ENCODE measurements at regions not wholly inside any gene's neighbourhood (a gene's known extent, or its start where the extent isn't known, plus 50 kb on each side); places are given as distances from the start of the nearest gene placed in this dataset.
A peak's percentile ranks its signal among the peaks of the same experiment; 100 is the strongest.

DNA sequence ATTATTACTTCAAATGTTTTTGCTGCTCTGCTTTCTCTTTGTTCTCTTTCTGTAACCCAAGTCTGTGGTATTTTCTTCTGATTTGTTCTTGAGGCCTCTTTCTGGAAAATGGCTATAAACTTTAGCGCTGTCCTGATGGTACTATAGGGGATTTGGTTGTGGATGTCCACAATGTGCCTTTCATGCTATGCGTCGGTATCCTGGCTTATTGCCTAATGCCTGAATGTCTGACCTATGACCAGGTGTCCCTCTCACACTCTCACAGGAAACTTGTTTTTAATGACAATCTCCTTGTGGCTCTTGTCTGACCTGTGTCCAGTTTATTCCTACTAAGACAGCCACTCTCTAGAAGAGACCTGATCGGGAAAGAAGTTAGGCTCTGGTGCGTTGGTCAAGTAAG, 222.4 kb upstream of the NR3C2 start:
- no peaks in the 10 kb centered on the region for H3K9me3 ChIP-seq (ENCODE audit: low read depth)
- TF ChIP-seq, protein P1, sequence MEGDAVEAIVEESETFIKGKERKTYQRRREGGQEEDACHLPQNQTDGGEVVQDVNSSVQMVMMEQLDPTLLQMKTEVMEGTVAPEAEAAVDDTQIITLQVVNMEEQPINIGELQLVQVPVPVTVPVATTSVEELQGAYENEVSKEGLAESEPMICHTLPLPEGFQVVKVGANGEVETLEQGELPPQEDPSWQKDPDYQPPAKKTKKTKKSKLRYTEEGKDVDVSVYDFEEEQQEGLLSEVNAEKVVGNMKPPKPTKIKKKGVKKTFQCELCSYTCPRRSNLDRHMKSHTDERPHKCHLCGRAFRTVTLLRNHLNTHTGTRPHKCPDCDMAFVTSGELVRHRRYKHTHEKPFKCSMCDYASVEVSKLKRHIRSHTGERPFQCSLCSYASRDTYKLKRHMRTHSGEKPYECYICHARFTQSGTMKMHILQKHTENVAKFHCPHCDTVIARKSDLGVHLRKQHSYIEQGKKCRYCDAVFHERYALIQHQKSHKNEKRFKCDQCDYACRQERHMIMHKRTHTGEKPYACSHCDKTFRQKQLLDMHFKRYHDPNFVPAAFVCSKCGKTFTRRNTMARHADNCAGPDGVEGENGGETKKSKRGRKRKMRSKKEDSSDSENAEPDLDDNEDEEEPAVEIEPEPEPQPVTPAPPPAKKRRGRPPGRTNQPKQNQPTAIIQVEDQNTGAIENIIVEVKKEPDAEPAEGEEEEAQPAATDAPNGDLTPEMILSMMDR (IDR thresholded peaks at IDR 0.05; ENCODE audit: low read depth, low read length) = no peak
- H3K4me1 ChIP-seq (ENCODE audit: low read depth) = no peaks in the 10 kb centered on the region
- no peak overlapping the region for H3K4me3 ChIP-seq
- no peaks in the 10 kb centered on the region for H3K27me3 ChIP-seq
- no peak for DNase-seq (ENCODE audit: low read depth in 1 of 2, low spot score in 1 of 2)
- no peaks in the 10 kb centered on the region for H3K36me3 ChIP-seq
- H3K27ac ChIP-seq = no peak overlapping the region

DNA sequence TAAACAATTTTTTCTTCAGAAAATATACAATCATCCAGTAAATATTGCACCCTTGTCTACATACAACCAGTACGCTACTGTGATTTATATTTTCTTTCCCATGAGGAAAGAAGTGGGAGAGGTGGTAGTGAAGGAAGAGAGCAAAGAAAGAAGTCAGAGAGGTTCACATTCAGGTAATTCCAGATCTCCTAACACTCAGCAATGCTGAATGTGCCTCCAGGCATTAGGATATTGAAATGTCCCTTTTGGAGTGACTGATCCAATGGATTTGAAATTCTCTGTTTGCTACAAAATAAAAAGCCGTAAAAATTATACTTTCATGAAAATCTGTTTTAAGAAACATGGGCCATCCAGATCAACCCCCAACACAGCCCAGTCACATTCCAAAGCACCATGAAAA, 211.9 kb upstream of the NR3C2 start:
- Histone ChIP-seq H3K4me1 (ENCODE audit: low read depth) (no peaks in the 10 kb centered on the region), H3K4me3 (no peak overlapping the region), H3K36me3 (no peaks in the 10 kb centered on the region), H3K27ac (no peak overlapping the region), H3K9me3 (ENCODE audit: low read depth) (no peaks in the 10 kb centered on the region), H3K27me3 (no peaks in the 10 kb centered on the region)
- no peak for DNase-seq (ENCODE audit: low read depth in 1 of 2, low spot score in 1 of 2)
- TF ChIP-seq, protein P1 (IDR thresholded peaks at IDR 0.05; ENCODE audit: low read depth, low read length) = no peak

DNA sequence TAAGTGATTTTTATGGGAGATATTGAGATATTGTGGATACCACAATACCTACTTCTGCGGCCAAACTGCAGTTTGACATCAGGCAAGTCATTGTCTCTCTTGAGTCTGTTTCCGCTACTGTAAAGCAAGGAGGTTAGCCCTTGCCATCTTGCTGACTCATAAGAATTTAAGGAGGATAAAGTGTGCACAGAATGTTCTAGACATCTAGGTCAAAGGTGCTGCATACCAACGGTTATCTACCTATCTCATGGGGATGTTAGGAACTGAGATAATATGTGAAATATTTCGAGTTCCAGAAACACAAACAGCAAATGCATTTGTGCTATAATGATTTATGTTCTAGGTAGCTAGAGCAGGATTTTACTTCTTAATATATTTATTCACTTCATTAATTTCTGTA, 211.5 kb upstream of the NR3C2 start:
- Histone ChIP-seq H3K27me3 (no peaks in the 10 kb centered on the region), H3K27ac (no peak overlapping the region), H3K4me1 (ENCODE audit: low read depth) (no peaks in the 10 kb centered on the region), H3K9me3 (ENCODE audit: low read depth) (no peaks in the 10 kb centered on the region), H3K4me3 (no peak overlapping the region), H3K36me3 (no peaks in the 10 kb centered on the region)
- no peak for DNase-seq (ENCODE audit: low read depth in 1 of 2, low spot score in 1 of 2)
- TF ChIP-seq, protein P1 (IDR thresholded peaks at IDR 0.05; ENCODE audit: low read depth, low read length) = no peak

DNA sequence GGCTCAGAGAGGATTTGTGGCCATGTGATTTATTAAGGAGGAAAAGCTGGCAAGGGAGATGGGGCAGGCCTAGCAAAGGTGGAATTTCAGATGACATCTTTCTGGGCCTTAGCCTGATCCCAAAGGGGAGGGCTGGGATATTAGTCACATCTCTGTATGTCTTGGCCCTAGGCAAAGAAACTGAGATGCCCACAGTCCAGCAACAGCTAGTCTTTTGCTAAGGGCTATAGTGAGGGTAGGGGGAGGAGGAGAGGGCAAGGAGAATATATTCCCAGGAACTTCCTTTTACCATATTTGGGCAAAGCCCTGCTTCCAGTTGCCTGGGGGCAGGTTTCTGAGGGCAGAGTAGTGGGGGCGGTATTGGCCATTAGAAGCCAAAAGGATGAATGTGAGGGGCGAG, 209.8 kb upstream of the NR3C2 start:
- Histone ChIP-seq H3K4me3 (no peak overlapping the region), H3K9me3 (ENCODE audit: low read depth) (no peaks in the 10 kb centered on the region), H3K27ac (no peak overlapping the region), H3K27me3 (no peaks in the 10 kb centered on the region), H3K4me1 (ENCODE audit: low read depth) (no peaks in the 10 kb centered on the region), H3K36me3 (no peaks in the 10 kb centered on the region)
- TF ChIP-seq, protein P1 (IDR thresholded peaks at IDR 0.05; ENCODE audit: low read depth, low read length) = no peak
- DNase-seq (ENCODE audit: low read depth in 1 of 2, low spot score in 1 of 2) = no peak

DNA sequence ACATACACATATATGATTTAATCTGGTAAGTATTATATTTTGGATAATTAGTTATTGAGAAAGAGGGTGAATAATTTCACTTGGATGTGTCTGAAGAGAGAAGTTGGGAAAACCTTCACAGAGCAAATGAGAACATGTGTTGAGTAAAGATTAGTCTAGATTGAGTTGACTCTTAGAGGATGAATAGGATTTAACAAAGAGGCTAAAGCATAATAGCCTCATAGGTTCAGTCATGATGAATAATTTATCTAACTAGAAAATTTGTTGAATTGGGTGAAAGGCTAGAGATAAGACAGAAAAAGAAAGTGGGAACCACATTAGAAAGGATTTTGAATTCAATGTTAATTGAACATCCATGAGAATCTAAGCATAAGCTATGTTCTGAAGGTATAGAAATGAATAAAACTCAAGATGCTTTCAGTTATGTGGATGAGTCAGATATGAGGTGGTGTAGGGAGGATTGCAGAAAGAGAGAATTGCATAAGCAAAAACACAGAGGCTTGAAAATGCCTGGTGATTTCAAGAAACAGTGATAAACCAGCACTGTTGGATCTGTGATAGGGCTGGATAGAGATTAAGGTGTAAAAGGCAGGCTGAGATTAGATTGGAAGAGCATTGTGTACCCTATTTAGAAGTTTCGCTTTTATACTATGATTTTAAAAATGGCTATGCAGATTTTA, 207.6 kb upstream of the NR3C2 start:
- Histone ChIP-seq H3K36me3 (no peaks in the 10 kb centered on the region), H3K27me3 (no peaks in the 10 kb centered on the region), H3K4me1 (ENCODE audit: low read depth) (no peaks in the 10 kb centered on the region), H3K27ac (no peak overlapping the region), H3K4me3 (no peak overlapping the region), H3K9me3 (ENCODE audit: low read depth) (no peaks in the 10 kb centered on the region)
- TF ChIP-seq, protein P1 (IDR thresholded peaks at IDR 0.05; ENCODE audit: low read depth, low read length) = no peak
- DNase-seq (ENCODE audit: low read depth in 1 of 2, low spot score in 1 of 2) = peak in 1 of 2 donors; percentile 0
